CD14-positive monocyte (primary cell): ENCODE measurements at regions not wholly inside any gene's neighbourhood (a gene's known extent, or its start where the extent isn't known, plus 50 kb on each side); places are given as distances from the start of the nearest gene placed in this dataset.

Experiments
- DNase-seq, 3 donors: peaks; one replicate each; pipeline ENCODE4 v3.0.0-alpha.2; 2011 to 2022
- H2AFZ ChIP-seq: 2 replicates; pipeline ENCODE4 v1.6.0; 2012; ENCODE audit warnings: mild to moderate bottlenecking, low read depth, low read length, inconsistent platforms; ENCODE audit not compliant: insufficient read depth, poor library complexity, severe bottlenecking
- H3K27ac ChIP-seq, 2 donors: 1 replicate in 1 of 2; 2 replicates in 1 of 2; pipeline ENCODE4 v1.5.1; 2012 to 2013; ENCODE audit warnings: low read length in 2 of 2, control low read depth in 1 of 2, inconsistent platforms in 1 of 2, low read depth in 1 of 2, mild to moderate bottlenecking in 1 of 2
- H3K27me3 ChIP-seq, 2 donors: one replicate each; pipeline versions ENCODE4 v1.6.0 to v1.6.1; 2011 to 2013; ENCODE audit warnings: low read length in 2 of 2; ENCODE audit not compliant: control insufficient read depth in 2 of 2, insufficient read depth in 2 of 2
- H3K36me3 ChIP-seq, 2 donors: replicated peaks in 1 of 2; 1 replicate in 1 of 2; 2 replicates in 1 of 2; pipeline versions ENCODE4 v1.5.1 to v1.6.1; 2012 to 2013; ENCODE audit warnings: low read length in 2 of 2, control low read depth in 1 of 2, inconsistent platforms in 1 of 2, mild to moderate bottlenecking in 1 of 2; ENCODE audit not compliant: insufficient read depth in 2 of 2, control insufficient read depth in 1 of 2
- H3K4me1 ChIP-seq, 2 donors: 1 replicate in 1 of 2; 2 replicates in 1 of 2; pipeline versions ENCODE4 v1.5.1 to v1.6.1; 2012 to 2013; ENCODE audit warnings: low read length in 2 of 2, control low read depth in 1 of 2, inconsistent platforms in 1 of 2, mild to moderate bottlenecking in 1 of 2, moderate library complexity in 1 of 2; ENCODE audit not compliant: insufficient read depth in 2 of 2, control insufficient read depth in 1 of 2
- H3K4me2 ChIP-seq: replicated peaks from 2 replicates; pipeline ENCODE3; 2012; ENCODE audit warnings: low read length, moderate library complexity, mild to moderate bottlenecking; ENCODE audit not compliant: poor library complexity, severe bottlenecking; ENCODE audit errors: extremely low read depth
- H3K4me3 ChIP-seq, 3 experiments: fragments of 200-600 bp in 1 of 3; sonication (generic) in 1 of 3; replicated peaks in 1 of 3; 1 replicate in 2 of 3; 2 replicates in 1 of 3; pipeline ENCODE4 v1.5.1; 2011 to 2013; ENCODE audit warnings: low read length in 3 of 3, mild to moderate bottlenecking in 3 of 3, control low read depth in 2 of 3, low read depth in 2 of 3, inconsistent platforms in 1 of 3, moderate library complexity in 1 of 3
- H3K79me2 ChIP-seq: 2 replicates; pipeline ENCODE4 v1.6.0; 2012; ENCODE audit warnings: mild to moderate bottlenecking, control low read depth, inconsistent platforms, low read length, moderate library complexity; ENCODE audit not compliant: insufficient read depth
- H3K9ac ChIP-seq: 2 replicates; pipeline ENCODE4 v1.6.0; 2017; ENCODE audit warnings: low read length, mild to moderate bottlenecking; ENCODE audit not compliant: insufficient read depth, poor library complexity, severe bottlenecking
- H3K9me3 ChIP-seq, 2 donors: replicated peaks in 1 of 2; 1 replicate in 1 of 2; 2 replicates in 1 of 2; pipeline versions ENCODE4 v1.5.1 to v1.6.1; 2012 to 2013; ENCODE audit warnings: low read length in 2 of 2, control low read depth in 1 of 2; ENCODE audit not compliant: control insufficient read depth in 1 of 2, insufficient read depth in 1 of 2
- H4K20me1 ChIP-seq: 2 replicates; pipeline ENCODE4 v1.6.0; 2012; ENCODE audit warnings: mild to moderate bottlenecking, low read length, control low read depth, moderate library complexity; ENCODE audit not compliant: insufficient read depth
- H3K27ac Mint-ChIP-seq, 7 donors: one replicate each; pipeline ENCODE4 v1.8.0; 2020; ENCODE audit warnings: mild to moderate bottlenecking in 7 of 7, mixed read lengths in 7 of 7, moderate library complexity in 6 of 7, inconsistent platforms in 2 of 7
- H3K27me3 Mint-ChIP-seq, 3 donors: one replicate each; pipeline ENCODE4 v1.8.0; 2021 to 2022; ENCODE audit warnings: low read depth in 3 of 3, mild to moderate bottlenecking in 3 of 3, mixed read lengths in 3 of 3, moderate library complexity in 3 of 3, inconsistent platforms in 1 of 3
- H3K36me3 Mint-ChIP-seq, 2 donors: one replicate each; pipeline ENCODE4 v1.8.0; 2020; ENCODE audit warnings: mixed read lengths in 2 of 2, inconsistent platforms in 1 of 2, mild to moderate bottlenecking in 1 of 2
- H3K4me1 Mint-ChIP-seq: one replicate; pipeline ENCODE4 v1.8.0; 2020; ENCODE audit warnings: mild to moderate bottlenecking, mixed read lengths
- H3K4me3 Mint-ChIP-seq, 2 donors: one replicate each; pipeline ENCODE4 v1.8.0; 2020; ENCODE audit warnings: mild to moderate bottlenecking in 2 of 2, mixed read lengths in 2 of 2, moderate library complexity in 1 of 2
- H3K9me3 Mint-ChIP-seq, 7 donors: one replicate each; pipeline ENCODE4 v1.8.0; 2020 to 2022; ENCODE audit warnings: mixed read lengths in 7 of 7, mild to moderate bottlenecking in 6 of 7, moderate library complexity in 6 of 7, inconsistent platforms in 2 of 7
- WGBS: methylation state at CpG from one replicate; pipeline ENCODE4 v1.1.5; 2013; ENCODE audit warnings: missing lambda C conversion rate; ENCODE audit not compliant: insufficient coverage; 5-methylcytosine and 5-hydroxymethylcytosine counted together
- intact Hi-C, 2 donors: fragments of 100-400 bp; cut with micrococcal nuclease; formaldehyde crosslinking; loops; one replicate each; pipeline versions ENCODE4 v1.15.0 to v1.15.1; 2023
- TF ChIP-seq, protein P1 (sequence below): fragments of 200-600 bp; IDR thresholded peaks from one replicate; pipeline ENCODE4 v1.8.0; 2022; ENCODE audit warnings: antibody characterized with exemption, mild to moderate bottlenecking

DNA sequence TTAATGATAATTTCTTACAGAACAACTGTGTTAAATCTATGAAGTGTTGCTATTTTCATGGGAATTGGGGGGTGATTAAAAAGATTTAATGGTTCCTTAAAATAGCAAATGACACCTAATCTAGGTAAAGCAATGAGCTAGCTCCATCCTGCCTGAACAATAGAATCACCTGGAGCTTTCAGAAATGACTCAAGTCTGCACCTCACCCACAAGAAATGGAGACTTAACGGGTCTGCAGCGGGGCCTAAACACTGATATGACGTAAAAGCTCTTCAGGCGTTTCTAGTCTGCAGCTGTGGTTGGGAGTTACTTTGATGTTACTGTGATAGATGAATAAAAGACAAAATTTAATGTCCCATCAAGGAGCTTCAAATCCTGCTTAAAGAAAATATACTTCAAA is 328.2 kb downstream of the RND3 start:
- no peaks in the 10 kb centered on the region for H4K20me1 ChIP-seq
- no peaks in the 10 kb centered on the region for H3K4me1 Mint-ChIP-seq
- no peak overlapping the region for H3K4me2 ChIP-seq
- H3K27ac Mint-ChIP-seq: no peak overlapping the region
- no peaks in the 10 kb centered on the region for H3K36me3 ChIP-seq
- H3K9me3 ChIP-seq: no peaks in the 10 kb centered on the region
- H3K27me3 Mint-ChIP-seq: peaks cover 0 to 1% (median 0%) of the 10 kb centered on the region in 3 donors
- H3K4me3 ChIP-seq: no peak overlapping the region
- H3K27ac ChIP-seq: no peak overlapping the region
- DNase-seq: no peak
- no peak overlapping the region for H3K4me3 Mint-ChIP-seq
- no CpG with 5 or more reads among the region's 4 CpGs for WGBS
- intact Hi-C loops: no loop called here
- H3K36me3 Mint-ChIP-seq: no peaks in the 10 kb centered on the region
- H3K27me3 ChIP-seq: no peaks in the 10 kb centered on the region
- TF ChIP-seq, protein P1, sequence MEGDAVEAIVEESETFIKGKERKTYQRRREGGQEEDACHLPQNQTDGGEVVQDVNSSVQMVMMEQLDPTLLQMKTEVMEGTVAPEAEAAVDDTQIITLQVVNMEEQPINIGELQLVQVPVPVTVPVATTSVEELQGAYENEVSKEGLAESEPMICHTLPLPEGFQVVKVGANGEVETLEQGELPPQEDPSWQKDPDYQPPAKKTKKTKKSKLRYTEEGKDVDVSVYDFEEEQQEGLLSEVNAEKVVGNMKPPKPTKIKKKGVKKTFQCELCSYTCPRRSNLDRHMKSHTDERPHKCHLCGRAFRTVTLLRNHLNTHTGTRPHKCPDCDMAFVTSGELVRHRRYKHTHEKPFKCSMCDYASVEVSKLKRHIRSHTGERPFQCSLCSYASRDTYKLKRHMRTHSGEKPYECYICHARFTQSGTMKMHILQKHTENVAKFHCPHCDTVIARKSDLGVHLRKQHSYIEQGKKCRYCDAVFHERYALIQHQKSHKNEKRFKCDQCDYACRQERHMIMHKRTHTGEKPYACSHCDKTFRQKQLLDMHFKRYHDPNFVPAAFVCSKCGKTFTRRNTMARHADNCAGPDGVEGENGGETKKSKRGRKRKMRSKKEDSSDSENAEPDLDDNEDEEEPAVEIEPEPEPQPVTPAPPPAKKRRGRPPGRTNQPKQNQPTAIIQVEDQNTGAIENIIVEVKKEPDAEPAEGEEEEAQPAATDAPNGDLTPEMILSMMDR: no peak
- H3K4me1 ChIP-seq: no peaks in the 10 kb centered on the region
- H3K9me3 Mint-ChIP-seq: peaks cover 0 to 14% (median 0%) of the 10 kb centered on the region in 7 donors
- no peaks in the 10 kb centered on the region for H3K79me2 ChIP-seq
- no peak overlapping the region for H2AFZ ChIP-seq
- H3K9ac ChIP-seq: no peak overlapping the region

DNA sequence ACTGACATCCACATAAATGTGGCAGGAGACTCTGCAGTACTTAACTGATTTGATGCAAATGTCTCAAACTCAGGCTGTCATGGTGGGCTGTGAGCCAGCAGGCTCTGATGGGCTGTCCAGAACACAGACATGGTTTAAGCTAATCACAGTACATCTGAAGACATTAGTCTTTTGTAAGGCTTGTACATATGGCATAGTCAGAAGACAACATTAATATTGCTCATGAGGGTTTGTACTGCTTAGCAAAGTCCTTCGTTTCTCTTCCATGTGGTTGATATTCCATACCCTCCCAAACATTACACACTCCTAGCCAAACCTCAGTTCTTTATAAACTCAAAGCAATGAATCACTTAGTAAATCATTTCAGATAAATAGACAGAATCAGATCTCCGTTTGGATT is 330.6 kb downstream of the RND3 start:
- H3K27me3 Mint-ChIP-seq: peaks cover 0 to 1% (median 0%) of the 10 kb centered on the region in 3 donors
- H3K9me3 ChIP-seq: no peaks in the 10 kb centered on the region
- DNase-seq: no peak
- TF ChIP-seq, protein P1: no peak
- H3K36me3 ChIP-seq: no peaks in the 10 kb centered on the region
- H3K27me3 ChIP-seq: no peaks in the 10 kb centered on the region
- no peak overlapping the region for H3K4me2 ChIP-seq
- no peak overlapping the region for H3K27ac Mint-ChIP-seq
- no peak overlapping the region for H3K9ac ChIP-seq
- H3K79me2 ChIP-seq: no peaks in the 10 kb centered on the region
- no peak overlapping the region for H3K4me3 Mint-ChIP-seq
- intact Hi-C loops: no loop called here
- no peaks in the 10 kb centered on the region for H3K36me3 Mint-ChIP-seq
- H3K4me3 ChIP-seq: no peak overlapping the region
- H4K20me1 ChIP-seq: no peaks in the 10 kb centered on the region
- H3K27ac ChIP-seq: no peak overlapping the region
- no peaks in the 10 kb centered on the region for H3K4me1 Mint-ChIP-seq
- H3K9me3 Mint-ChIP-seq: peaks cover 0 to 11% (median 2%) of the 10 kb centered on the region in 7 donors
- H3K4me1 ChIP-seq: no peaks in the 10 kb centered on the region
- no peak overlapping the region for H2AFZ ChIP-seq
- 56% methylated on average over 1 of the region's 2 CpGs for WGBS
